ENCODE measurements at regions not wholly inside any gene's neighbourhood (a gene's known extent, or its start where the extent isn't known, plus 50 kb on each side); places are given as distances from the start of the nearest gene placed in this dataset.

DNA sequence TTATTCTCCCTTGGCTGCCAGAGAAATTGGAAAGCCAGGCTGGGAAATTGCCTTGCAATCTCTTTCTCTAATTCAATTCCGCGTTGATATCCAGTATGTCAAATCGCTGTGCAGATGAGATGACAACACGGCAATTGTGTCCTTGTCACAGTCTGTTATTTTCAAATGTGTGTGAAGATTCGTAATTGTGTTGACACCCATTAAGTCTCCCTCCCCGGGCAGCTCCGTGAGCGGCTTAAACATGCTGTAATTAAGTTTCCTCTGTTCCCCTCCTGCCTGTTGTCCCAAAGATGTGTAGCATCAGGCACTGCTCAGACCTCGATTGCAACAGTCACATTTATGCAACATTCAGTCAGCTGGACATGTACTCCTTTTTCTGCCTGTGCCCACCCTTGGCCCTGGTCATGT, 209.5 kb downstream of the LPIN1 start:
- no peak for DNase-seq

DNA sequence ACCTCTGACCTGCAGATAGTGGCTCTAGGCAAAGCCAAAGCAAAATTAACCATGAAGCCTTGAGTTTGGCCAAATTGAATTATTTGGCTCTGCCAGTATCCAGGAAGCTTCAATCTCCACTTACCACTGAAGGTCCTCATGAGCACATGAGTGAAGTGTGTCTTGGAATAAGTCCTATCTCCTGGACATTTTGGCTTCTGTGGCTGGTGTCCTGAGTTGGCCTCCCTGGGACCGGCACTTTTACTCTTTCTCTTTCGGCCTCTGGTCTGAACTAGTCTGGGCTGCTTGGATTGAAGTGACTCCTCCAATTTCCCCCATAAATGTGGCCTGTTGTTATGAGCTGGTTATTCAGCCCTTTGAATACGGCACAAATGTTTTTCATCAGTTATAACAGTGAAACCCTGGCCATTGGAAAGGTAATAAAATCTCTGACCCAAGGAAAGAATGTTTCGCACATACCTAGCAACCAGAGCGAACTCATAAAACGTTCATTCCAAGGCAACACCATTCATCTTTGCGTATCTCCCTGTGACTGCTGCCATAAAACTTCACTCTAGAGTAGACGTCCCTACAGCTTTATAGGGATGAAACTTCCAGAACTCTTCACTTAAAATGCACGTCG, 216.4 kb downstream of the LPIN1 start:
- no peak for DNase-seq

DNA sequence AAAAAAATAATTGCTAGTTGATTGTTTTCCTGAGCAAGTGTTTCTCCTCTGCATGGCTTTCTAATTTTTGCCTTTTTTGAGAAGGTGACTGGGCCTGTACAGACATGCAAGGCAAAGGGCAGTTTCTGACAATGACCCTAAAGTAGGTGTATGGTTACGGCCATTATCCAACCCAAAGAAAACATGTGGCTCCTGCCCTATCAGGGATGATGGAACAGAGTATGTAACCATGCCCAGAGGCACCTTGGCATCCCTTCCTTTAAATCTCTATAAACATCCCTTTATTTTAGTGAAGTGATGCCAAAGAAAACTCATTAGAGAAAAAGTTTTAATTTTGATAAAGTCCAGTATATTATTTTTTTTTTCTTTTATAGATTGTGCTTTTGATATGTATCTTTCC, 217.5 kb downstream of the LPIN1 start:
- no peak for DNase-seq

DNA sequence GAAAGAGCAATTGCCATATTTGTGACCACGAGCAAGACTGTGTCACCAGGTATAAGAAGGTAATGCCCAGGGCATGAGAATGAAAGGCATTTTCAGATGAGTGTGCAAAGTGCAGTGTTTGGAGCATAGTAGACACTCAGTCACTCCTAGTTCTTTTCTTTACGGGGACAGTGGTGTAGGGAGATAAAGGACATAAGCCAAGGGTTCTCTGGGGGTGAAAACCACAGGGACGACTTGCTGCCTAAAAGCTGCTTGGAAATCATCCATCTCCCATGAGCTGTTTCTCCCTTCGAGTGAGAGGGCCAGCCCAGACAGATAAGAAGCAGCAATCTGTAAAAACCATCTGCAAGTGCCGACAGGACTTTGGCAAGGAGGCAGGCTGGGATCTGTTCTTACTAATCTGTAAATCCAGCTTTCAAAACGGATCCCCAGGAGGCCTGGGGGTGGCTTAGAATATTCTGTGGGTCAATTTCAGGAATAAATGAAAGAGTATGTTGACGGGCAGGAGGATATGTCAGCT, 221.6 kb downstream of the LPIN1 start:
- DNase-seq = no peak

DNA sequence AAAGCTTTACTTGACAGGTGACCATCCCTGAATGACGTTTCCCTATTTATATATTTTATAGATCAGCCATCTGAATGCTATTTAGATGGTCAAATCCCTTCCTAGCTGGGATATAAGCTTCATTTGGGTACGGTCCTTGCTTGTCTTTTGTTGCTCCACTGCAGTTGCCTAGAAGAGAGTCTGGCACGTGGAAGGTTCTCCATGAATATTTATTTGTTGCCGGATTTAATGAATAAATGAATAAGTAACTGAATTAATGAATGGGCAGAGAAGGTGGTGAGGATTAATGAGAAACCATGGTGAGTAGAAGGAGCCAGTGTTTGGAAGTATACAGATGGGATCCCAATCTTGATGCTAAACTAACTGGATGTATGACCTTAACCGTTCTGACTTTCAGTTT, 222.1 kb downstream of the LPIN1 start:
- no peak for DNase-seq

DNA sequence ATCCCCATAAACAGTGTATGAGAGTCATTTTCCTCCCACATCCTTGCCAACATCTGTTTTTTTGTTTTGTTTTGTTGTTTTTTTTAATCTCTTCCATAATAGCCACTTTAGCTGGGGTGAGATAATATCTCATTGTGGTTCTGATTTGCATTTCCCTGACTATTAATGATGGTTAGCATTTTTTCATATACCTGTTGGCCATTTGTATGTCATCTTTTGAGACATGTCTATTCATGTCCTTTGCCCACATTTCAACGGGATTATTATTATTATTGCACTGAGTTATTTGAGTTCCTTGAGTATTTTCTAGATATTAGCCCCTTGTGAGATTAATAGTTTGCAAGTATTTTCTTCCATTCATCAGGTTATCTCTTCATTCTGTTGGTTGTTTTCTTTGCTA, 223.3 kb downstream of the LPIN1 start:
- DNase-seq = no peak

DNA sequence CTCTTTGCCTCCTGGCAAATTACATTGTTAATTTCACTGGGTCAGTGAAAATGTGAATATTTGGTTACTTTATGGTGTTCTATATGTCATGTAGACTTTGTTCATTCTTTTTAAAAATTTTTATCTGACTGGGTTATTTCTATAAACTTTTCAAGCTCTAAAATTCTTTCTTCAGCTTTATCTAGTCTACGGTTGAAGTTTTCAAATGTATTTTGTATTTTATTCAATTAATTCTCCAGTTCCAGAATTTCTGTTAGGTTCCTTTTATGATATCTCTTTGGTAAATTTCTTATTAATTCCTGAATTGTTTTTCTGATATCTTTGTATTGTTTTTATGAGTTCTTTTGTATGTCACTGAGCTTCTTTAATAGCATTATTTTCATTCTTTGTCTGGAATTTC, 228.1 kb downstream of the LPIN1 start:
- DNase-seq = no peak

DNA sequence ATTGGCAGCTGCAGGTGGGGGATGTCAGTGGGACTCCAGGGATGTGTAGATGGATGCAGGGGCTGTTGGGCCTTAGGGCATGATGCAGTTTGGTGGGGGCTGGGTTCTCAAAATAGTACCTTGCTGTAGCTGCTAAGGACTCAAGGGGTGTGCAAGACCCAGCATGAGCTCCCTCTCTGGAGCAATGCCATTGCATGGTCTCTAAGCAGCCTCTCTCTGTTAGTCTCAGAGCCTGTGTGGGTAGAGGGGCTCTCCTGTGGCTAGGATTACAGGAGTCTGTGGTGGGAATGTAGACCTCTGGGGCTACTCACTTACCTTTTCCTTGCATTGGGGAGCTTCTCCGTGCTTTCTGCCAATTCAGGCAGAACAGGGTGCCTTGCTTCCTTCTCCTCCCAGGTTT, 228.9 kb downstream of the LPIN1 start:
- DNase-seq = no peak

DNA sequence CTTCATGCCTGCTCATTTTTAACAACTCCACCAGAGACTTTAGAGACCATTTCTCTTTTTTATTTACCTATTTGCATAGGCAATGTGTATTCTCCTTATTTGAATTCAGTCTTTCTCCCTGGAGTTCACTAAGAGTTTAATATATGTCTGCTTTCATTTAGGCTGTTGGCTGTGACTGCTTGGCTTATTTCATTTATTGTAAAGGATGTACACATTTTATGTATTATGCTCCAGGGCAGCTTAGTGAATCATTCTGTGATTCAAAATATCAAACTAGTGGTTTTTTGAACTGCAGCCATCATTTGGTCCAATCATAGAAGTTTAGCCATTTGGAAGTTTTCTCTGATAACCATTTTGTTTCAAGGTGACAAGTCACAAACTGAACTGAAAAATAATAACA, 229.6 kb downstream of the LPIN1 start:
- DNase-seq = no peak

DNA sequence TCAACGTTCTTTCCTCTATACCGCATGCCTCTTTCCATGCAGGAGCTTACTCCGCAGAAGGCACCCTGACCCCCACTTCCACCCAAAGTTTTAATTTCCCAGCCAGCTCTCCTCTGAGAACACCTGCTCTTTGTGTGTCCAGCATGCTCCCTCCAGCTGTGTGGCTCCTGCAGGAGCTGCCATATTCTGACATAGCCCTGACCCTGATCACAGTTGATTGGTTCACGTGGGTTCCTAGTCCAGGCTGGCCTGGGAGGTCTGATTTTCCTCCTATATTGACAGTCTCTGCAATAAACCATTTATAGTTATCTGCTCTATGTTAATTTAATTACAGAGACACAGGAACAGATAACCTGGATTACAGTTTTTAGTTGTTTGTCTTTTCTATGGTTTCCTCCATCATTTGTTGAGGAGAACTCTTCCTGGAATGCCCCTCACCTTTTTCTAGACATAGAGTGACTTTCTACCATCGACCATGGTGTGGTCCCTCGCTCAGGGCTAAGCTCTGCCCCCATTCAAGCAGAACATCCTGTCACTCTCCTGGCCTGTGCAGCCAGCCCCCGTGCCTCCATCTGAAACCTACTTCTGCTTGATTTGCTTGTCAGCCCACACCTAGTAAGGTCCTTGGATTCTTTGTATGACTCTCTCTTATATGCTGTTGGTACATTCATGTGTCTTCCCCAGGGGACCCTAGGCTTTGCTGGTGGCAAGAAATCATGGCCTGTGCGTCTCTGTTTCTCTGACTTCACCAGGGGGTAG, 231.5 kb downstream of the LPIN1 start:
- no peak for DNase-seq

DNA sequence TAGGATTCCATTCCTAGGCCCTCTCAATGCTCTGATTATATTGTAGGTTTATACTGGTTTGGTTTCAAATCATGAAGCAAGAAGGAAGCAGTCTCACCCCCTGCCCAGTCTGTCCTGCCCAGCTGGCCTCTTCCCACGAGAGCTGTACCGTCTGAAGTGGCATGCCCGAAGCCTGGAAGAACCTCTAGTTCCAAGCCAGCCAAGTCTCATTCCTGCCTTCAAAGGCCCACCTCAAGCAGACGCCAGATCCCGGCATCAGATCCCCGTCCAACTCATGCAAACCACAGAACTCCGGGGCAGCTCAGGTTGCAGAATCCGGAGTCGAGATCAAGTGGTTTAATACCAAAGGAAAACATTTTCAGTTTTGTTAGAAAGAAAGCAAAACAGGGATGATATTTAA, 234.4 kb downstream of the LPIN1 start:
- DNase-seq = no peak

DNA sequence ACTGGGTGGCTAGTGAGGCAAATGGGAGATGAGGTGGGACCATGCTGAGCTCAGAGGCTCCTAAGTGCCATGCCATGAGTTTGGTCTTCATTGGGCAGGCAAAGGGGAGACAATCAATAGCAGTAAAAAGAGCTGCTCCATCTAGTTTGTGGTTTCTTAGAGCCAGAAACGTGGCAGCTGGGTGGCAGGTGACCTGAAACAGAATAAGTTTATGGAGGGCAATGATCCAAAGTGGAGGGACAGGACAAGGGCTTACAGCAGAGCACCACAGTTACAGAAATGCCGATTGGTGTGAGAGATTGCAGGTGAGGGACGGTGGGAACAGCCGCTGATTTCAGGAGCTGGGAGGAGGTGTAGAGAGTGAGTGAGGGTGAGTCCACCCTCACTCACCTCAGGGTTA, 237.0 kb downstream of the LPIN1 start:
- DNase-seq = no peak

DNA sequence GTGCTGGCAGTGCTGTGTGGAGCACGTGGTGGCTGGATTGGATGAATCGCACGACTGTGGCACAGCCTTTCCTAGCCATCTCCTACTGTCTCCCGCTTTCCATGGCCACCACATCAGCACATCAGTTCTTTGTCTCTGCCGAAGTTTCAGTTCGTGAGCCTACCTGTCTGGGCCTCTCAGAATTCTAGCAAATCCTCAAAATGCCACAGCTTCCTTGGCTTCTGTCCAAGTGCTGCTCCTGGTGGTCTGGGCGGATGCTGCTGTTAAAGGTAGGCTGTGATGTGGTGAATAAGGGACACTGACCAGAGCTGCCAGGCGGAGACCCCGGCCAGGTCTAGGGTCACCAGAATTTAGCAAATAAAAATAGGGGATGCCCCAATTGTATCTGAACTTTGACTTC, 237.4 kb downstream of the LPIN1 start:
- no peak for DNase-seq

DNA sequence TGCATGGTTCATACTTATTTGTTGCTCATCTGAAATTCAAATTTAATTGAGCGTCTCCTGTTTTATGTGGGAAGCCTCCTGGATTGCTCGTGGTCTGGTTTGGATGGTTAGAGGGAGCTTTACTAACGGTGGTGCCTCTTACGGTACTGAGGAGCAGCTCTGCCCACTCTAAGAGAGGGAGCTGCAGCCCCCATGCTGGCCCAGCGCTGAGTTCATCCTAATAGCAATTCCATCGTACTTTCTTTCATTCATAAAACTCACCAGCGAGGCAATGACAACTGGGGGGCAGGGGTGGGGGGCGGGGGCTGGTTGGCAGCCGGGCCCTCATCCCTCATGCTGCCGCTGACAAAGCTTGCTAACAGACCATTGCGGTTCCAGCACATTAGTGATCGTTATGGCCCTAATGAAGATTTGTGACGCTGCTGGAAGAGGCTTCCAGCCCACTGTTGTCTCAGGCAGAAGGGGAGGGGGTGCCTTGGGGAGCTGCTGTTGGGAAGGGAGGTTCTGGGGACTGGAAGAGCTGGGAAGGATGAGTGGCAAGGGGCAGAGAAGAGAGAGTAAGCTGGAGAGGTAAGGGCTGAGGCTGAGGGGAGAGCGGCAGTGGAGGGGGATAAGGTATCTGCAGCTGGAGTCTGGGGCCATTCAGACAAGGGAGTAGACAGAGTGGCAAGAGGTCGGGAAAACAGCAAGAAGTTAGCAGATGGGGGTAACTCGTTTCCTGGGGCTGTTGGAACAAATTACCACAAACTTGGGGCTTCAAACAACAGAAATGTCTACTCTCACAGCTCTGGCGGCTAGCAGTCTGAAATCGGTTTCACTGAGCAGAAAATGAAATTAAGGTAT, 238.1 kb downstream of the LPIN1 start:
- DNase-seq = no peak

DNA sequence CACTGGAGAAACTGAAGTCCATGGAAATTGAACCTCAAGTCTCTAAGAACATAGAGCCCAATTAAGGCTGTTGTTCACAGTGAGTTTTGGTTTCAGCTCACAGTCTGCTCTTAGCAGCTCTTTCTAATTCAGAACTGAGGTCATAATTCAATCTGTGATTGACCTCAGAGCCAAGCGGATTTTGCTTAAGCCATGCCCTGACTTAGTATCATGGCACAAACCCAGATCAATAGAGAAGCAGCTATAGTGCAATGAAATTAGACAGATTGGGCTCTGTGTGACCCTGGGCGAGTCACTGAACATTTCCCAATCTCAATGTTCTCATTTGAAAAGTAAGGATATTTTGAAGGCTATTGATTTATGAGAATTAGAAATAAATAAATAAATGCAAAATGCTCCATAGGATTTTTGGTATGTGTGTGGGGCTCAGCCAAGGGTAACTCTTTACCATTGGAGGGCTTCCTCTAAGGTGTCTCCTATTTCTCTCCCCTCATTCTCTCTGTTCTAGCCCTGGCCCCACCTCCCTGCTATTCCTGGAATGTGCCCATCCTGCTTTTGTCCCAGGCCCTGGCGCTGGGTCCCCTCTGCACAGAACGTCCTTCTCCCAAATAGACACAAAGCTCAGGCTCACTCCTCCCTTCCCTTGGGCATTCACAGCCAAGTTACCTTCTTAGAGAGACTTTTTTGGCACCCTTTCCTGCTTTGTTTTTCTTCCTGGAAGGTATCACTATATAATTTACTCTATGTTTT, 239.6 kb downstream of the LPIN1 start:
- no peak for DNase-seq

DNA sequence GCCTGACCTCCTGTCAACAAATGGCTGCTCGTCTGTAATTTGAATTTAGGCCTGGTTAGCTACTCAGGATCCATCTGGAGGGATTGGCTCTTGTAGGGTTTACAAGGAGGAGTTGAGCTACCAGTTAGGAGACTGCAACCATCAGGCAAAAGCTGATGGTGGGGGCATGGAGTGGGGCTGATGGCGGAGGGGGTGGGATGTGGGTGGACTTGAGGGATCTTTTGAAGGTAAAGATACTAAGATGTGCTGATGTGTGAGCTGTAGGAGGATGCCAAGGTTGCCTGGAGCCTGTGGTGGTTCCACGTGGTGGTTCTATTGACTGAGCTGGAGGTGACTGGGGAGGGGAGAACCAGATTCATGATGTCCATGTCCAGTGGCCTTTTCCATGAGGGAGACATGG, 240.7 kb downstream of the LPIN1 start:
- no peak for DNase-seq

DNA sequence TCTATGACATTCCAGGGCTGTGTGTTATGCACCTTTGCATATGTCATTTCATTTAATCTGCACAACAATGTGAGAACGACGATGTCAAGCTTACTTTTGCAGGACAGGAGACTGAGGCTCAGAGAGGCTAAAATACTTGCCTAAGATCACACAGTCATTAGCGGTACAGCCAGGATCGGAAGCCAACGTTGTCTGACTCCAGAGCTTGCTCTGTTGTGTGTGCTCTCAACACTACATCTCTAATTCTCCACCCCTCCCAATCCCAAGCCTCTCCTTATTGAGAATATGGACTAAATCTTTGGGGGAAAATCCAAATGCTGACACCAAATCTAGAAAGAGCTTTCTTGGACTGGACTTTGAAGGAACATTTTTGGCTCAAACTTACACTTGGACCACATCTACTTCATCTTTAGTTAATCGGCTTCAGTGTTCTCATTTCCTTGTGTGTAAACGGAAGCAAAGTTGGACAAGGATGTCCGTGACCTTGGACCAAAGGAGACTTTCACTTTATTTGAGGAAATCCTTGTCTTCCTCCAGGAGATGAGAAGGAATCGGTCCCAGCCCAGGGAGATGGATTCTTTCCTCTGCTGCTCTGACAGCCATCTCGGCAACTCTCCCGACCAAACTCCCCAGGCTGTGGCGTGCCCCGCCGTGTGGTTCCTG, 242.4 kb downstream of the LPIN1 start:
- no peak for DNase-seq

DNA sequence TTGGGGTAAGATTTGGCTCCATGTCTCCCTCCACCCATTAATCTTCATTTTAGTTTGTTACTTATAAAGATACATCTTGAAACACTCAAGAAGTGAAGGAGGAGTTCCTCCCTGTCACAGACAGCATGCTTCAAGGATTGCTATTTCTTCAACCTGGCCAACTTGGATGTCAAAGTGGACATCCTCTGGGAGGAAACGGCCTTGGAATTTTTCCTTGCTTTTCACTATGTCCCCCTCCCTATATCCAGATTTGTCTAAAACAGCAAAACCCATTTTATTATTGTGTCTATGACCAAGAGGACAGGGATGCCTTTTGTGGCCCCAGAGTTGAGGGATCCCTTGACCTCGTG, 242.9 kb downstream of the LPIN1 start:
- no peak for DNase-seq

DNA sequence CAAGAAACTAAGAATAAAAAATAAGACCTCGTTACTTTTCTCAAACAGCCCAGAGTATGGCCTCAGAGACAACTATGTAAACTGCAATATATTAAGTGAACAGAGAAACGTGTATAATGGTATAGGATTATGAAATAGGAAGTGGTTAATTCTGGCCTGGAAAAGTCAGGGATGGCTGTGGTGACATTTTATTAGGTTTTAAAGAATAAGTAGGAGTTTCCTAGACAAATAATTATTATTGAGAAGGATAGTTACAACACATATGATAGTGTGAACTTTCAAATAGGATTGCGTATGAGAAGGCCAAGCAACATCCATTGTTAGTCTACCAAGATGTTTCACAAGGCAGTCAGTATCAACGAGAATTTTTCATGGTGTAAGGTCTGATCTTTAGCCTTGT, 244.1 kb downstream of the LPIN1 start:
- DNase-seq = no peak

DNA sequence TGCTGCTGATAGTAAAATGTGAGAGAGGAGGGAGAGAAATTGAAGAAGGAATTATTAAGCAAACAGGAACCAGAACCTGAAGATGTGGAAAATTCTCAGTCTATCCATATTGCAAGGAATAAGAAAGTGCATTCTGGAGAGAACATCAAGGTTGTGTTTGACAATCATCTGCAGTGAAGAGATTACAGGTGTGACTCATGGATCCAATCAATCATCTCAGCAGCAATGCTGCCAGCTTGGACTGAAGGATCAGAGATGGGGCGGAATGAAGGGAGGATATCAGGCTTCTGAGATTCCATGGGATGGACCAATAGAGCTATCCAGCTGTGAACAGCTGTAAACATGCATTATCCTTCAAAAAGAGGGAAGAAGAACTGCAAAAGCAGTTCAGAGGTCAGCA, 247.3 kb downstream of the LPIN1 start:
- no peak for DNase-seq

DNA sequence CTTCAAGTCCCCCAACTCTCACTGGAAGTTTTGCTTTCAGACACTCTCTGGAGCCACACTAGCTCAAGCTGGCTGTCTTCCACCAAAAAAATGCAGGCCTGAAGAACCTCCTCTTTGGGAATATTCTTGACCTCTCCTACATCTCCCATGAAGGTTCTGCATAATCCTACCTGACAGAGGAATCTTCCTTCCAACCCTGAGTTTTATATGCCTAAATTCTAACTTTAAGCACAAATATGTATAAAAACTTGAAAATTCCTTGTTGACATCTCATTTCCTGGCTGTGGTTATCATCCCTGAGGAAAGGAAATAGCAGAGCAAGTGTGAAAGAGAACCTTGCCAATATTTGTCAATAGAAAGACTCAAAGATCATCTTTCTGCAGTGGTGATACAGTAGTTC, 249.0 kb downstream of the LPIN1 start:
- DNase-seq = no peak

DNA sequence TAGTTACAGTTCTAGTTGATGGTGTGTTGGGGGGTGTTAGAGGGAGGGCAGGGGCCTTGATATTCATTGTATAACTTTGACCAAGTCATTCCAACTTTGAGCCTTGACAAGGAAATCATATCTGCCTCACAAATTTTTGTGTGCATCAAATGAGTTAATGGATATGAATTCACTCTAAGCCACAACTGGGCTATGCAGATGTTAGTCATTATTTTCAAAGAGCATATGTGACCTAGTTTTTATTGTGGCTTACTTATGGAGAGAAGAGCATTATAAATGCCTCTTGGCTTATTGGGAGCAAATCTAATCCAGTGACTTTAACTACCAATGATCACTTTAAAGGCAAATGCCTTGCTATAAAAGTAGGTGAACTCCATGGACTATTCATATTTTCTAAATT, 250.2 kb downstream of the LPIN1 start:
- DNase-seq = no peak

DNA sequence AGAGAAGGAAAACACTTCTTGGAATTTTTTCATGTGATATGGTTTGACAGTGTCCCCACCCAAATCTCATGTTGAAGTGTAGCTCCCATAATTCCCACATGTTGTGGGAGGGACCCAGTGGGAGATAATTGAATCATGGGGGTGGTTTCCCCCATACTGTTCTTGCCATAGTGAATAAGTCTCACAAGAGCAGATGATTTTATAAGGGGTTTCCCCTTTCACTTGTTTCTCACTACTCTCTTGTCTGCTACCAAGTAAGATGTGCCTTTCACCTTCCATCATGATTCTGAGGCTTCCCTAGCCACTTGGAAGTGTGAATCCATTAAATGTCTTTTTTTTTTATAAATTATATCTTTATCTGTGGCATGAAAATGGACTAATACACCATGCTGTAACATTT, 250.7 kb downstream of the LPIN1 start:
- no peak for DNase-seq

Data from activated naive CD4-positive, alpha-beta T cell treated with Interleukin-2 at 50 U/mL for 16 hours (primary cell).